KMS-11 (cell line): ENCODE measurements at regions not wholly inside any gene's neighbourhood (a gene's known extent, or its start where the extent isn't known, plus 50 kb on each side); places are given as distances from the start of the nearest gene placed in this dataset.

ENCODE experiments used
- H2AFZ ChIP-seq: fragments of 200-600 bp; sonication (generic); 2 replicates; pipeline ENCODE4 v1.6.1; 2016; ENCODE audit warnings: antibody characterized with exemption, mixed run types, low read depth
- H3K27ac ChIP-seq: fragments of 200-600 bp; sonication (generic); 2 replicates; pipeline ENCODE4 v1.6.1; 2016; ENCODE audit warnings: mild to moderate bottlenecking, mixed run types
- H3K27me3 ChIP-seq: fragments of 200-600 bp; sonication (generic); 2 replicates; pipeline ENCODE4 v1.6.1; 2017; ENCODE audit warnings: mild to moderate bottlenecking, low read depth, mixed run types, moderate library complexity; ENCODE audit not compliant: insufficient read depth
- H3K36me3 ChIP-seq: fragments of 200-600 bp; sonication (generic); 2 replicates; pipeline ENCODE4 v1.6.1; 2017; ENCODE audit warnings: mild to moderate bottlenecking, mixed run types; ENCODE audit not compliant: insufficient read depth
- H3K4me1 ChIP-seq: fragments of 200-600 bp; sonication (generic); 2 replicates; pipeline ENCODE4 v1.6.1; 2016; ENCODE audit warnings: mild to moderate bottlenecking, low read depth, mixed run types; ENCODE audit not compliant: poor library complexity, severe bottlenecking
- H3K4me2 ChIP-seq: fragments of 200-600 bp; sonication (generic); 2 replicates; pipeline ENCODE4 v1.7.0; 2016; ENCODE audit warnings: mild to moderate bottlenecking, mixed run types
- H3K4me3 ChIP-seq: fragments of 200-600 bp; sonication (generic); IDR thresholded peaks from 2 replicates; pipeline ENCODE4 v1.6.1; 2017; ENCODE audit warnings: low read depth, low read length, mixed read lengths; ENCODE audit not compliant: insufficient read depth
- H3K79me2 ChIP-seq: fragments of 200-600 bp; sonication (generic); 2 replicates; pipeline ENCODE4 v1.6.1; 2016; ENCODE audit warnings: low read depth, mixed run types; ENCODE audit not compliant: insufficient read depth
- H3K9ac ChIP-seq: fragments of 200-600 bp; sonication (generic); 2 replicates; pipeline ENCODE4 v1.6.1; 2016; ENCODE audit warnings: mild to moderate bottlenecking, mixed run types
- H4K20me1 ChIP-seq: fragments of 200-600 bp; sonication (generic); 2 replicates; pipeline ENCODE4 v1.6.1; 2016; ENCODE audit warnings: mild to moderate bottlenecking, mixed run types; ENCODE audit not compliant: insufficient read depth
- TF ChIP-seq, protein P1 (sequence below): fragments of 200-600 bp; sonication (generic); conservative IDR thresholded peaks from 2 replicates; pipeline ENCODE4 v1.6.1; 2017; ENCODE audit warnings: low read depth, mild to moderate bottlenecking, antibody characterized with exemption, low read length, moderate library complexity, mixed read lengths

DNA sequence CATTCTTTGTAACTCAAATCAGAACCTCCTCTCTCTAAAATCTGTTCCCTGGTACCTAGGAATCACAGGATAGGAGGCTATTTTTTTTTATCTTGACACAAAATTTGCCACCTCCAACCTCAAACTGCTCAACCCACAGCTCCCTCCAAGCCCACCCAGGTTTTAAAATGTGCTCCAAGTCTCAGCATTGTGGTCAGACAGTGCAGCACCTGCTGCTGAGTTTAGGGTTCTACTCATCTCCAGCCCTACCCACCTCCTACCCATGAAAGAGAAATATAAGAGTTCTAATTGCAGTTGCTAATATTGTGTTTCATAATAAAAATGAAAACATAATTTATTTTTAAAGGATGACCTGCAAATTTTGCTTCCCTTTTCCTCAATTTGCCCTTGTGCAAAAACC lies 496.5 kb downstream of the MAFB start:
- TF ChIP-seq, protein P1, sequence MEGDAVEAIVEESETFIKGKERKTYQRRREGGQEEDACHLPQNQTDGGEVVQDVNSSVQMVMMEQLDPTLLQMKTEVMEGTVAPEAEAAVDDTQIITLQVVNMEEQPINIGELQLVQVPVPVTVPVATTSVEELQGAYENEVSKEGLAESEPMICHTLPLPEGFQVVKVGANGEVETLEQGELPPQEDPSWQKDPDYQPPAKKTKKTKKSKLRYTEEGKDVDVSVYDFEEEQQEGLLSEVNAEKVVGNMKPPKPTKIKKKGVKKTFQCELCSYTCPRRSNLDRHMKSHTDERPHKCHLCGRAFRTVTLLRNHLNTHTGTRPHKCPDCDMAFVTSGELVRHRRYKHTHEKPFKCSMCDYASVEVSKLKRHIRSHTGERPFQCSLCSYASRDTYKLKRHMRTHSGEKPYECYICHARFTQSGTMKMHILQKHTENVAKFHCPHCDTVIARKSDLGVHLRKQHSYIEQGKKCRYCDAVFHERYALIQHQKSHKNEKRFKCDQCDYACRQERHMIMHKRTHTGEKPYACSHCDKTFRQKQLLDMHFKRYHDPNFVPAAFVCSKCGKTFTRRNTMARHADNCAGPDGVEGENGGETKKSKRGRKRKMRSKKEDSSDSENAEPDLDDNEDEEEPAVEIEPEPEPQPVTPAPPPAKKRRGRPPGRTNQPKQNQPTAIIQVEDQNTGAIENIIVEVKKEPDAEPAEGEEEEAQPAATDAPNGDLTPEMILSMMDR, result no peak
- Histone ChIP-seq H3K4me2 (peak overlapping the region; percentile 66), H3K9ac (no peak overlapping the region; the same call in 1 of the 2 replicates), H3K27ac (peak overlapping the region; percentile 32), H3K4me3 (no peak overlapping the region), H3K27me3 (no peaks in the 10 kb centered on the region), H3K36me3 (no peaks in the 10 kb centered on the region), H3K4me1 (peaks cover 68% of the 10 kb centered on the region), H3K79me2 (no peaks in the 10 kb centered on the region), H4K20me1 (no peaks in the 10 kb centered on the region), H2AFZ (peak overlapping the region; percentile 10; the same call in 1 of the 2 replicates)

DNA sequence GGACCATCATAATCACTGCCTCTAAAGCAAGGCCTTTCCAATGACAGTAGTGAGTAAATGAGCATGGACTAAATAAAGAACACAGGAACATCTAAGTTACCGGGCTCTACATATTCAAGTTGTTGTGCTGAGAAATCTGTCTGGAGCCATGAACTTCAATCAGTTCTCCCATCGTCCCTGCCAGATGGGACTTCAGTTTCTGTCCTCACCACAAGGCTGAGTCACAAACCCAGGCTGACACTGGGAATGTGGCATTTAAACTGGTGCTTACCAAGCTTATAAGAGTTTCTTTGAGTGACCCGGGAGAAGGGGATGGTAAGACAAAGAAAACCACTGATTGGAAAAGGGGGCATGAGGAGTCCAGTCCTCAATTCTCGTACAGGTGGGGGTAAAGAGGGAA lies 497.0 kb downstream of the MAFB start:
- peak overlapping the region; percentile 10; the same call in 1 of the 2 replicates for H2AFZ ChIP-seq
- H3K36me3 ChIP-seq, result no peaks in the 10 kb centered on the region
- peak overlapping the region; percentile 32 for H3K27ac ChIP-seq
- H4K20me1 ChIP-seq, result no peaks in the 10 kb centered on the region
- H3K79me2 ChIP-seq, result no peaks in the 10 kb centered on the region
- no peak overlapping the region for H3K4me3 ChIP-seq
- TF ChIP-seq, protein P1, result no peak
- H3K4me1 ChIP-seq, result peaks cover 73% of the 10 kb centered on the region
- H3K27me3 ChIP-seq, result no peaks in the 10 kb centered on the region
- no peak overlapping the region; the same call in 1 of the 2 replicates for H3K9ac ChIP-seq
- H3K4me2 ChIP-seq, result peak overlapping the region; percentile 66

DNA sequence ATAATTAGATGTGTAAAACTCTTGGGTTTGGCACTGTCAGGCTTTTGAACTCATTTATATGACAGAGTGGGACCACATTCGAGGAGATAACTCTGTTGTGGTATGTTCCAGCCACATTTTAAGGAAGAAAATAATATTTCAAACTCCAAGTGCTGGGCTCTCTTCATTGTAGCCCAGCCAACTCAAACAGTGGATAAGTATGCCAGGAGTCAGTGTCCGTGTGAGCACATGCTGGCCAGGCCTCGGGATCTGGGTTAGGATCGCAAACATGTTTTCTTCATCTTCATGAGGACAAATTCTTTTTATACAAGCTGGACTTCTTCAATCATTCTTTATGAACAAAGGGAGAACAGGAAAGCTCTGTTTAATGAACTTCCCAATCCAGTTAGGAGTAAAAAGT lies 497.5 kb downstream of the MAFB start:
- no peaks in the 10 kb centered on the region for H4K20me1 ChIP-seq
- H3K4me3 ChIP-seq, result no peak overlapping the region
- peak overlapping the region; percentile 66 for H3K4me2 ChIP-seq
- no peak overlapping the region for H3K9ac ChIP-seq
- H3K4me1 ChIP-seq, result peaks cover 77% of the 10 kb centered on the region
- no peaks in the 10 kb centered on the region for H3K27me3 ChIP-seq
- H3K79me2 ChIP-seq, result no peaks in the 10 kb centered on the region
- H3K36me3 ChIP-seq, result no peaks in the 10 kb centered on the region
- H3K27ac ChIP-seq, result peak overlapping the region; percentile 32
- TF ChIP-seq, protein P1, result no peak
- peak overlapping the region; percentile 10; the same call in 1 of the 2 replicates for H2AFZ ChIP-seq

DNA sequence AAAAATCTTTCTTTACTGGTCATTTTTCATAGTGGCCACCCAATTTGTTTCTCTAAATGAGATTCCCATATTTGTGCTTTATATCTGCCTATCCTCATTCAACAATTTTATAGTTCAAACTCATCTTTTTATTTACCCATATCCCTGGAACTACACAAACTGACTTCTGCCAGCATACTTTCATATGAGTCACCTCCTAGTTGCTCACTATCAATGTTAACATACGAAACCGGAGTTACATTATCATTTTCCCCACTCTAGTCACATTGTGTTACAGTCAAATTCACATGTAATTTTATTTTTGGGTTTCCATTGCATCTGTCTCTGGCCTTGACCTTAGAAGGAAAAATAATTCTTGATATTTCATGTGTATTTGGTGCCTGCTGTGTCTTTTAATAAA lies 499.4 kb downstream of the MAFB start:
- Histone ChIP-seq H3K4me1 (peaks cover 77% of the 10 kb centered on the region), H3K27ac (no peak overlapping the region; the same call in 1 of the 2 replicates), H2AFZ (no peak overlapping the region), H3K79me2 (no peaks in the 10 kb centered on the region), H3K27me3 (no peaks in the 10 kb centered on the region), H3K36me3 (no peaks in the 10 kb centered on the region), H3K4me3 (no peak overlapping the region), H3K9ac (no peak overlapping the region), H4K20me1 (no peaks in the 10 kb centered on the region), H3K4me2 (peak overlapping the region; percentile 66)
- TF ChIP-seq, protein P1, result no peak
